CD4-positive, alpha-beta T cell treated with Interleukin-4 for 1 hour (primary cell): ENCODE measurements at regions not wholly inside any gene's neighbourhood (a gene's known extent, or its start where the extent isn't known, plus 50 kb on each side); places are given as distances from the start of the nearest gene placed in this dataset.

Experiments
- DNase-seq, 2 donors: peaks; one replicate each; pipeline ENCODE4 v3.0.0-alpha.2; 2020 to 2022

DNA sequence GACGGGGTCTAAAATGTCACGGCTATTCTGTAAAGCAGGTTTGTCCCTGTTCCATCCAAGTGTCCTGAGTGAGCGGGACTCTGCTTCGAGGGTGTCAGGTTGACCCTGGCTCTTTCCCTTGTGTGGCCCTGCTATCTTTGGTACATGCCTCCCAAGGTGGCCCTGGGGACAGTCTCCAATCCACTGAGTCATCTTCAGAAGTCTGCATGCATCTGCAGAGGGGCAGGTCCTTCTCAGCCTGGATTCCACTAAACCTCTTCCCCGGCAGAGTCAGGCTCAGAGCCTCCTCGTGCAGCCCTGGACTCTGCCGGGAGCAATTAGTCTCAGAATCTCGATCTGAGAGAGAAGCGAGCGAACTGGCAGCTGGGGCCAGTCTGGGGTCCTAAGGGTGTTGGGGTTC lies 50.1 kb upstream of the KCNJ15 start:
- DNase-seq: no peak
